ENCODE measurements at regions not wholly inside any gene's neighbourhood (a gene's known extent, or its start where the extent isn't known, plus 50 kb on each side); places are given as distances from the start of the nearest gene placed in this dataset.

- in situ Hi-C loops (cut with HindIII; ENCODE audit: low pct_unique_long_range_greater_than_20kb, low sequenced_read_pairs) (no loop called here), intact Hi-C loops (cut with micrococcal nuclease; ENCODE audit: unreplicated experiment) (no loop called here)
- Histone ChIP-seq H3K9me3 (ENCODE audit: control insufficient read depth, insufficient read depth, low read depth, low read length) (no peaks in the 10 kb centered on the region), H3K27ac (ENCODE audit: low read length) (no peak overlapping the region), H3K4me3 (ENCODE audit: low read depth in 2 of 2, low read length in 2 of 2) (no peak overlapping the region), H3K36me3 (ENCODE audit: control insufficient read depth, insufficient read depth, low read length) (no peaks in the 10 kb centered on the region), H3K4me1 (ENCODE audit: control insufficient read depth, insufficient read depth, low read length) (no peaks in the 10 kb centered on the region), H3K27me3 (ENCODE audit: control insufficient read depth, insufficient read depth, low read length) (no peaks in the 10 kb centered on the region)
- ChIA-PET POLR2A (no interaction called here), CTCF (no interaction called here)
- ATAC-seq (no peak), DNase-seq (ENCODE audit: low read depth, low spot score) (no peak)
- BruUV-seq (replicated peaks): no TSS peak
- no peak for TF ChIP-seq POLR2AphosphoS5 (IDR thresholded peaks at IDR 0.05; ENCODE audit: low read depth, low read length)
- no peak for TF ChIP-seq REST (IDR thresholded peaks at IDR 0.05; ENCODE audit: insufficient read depth in 1 of 2, low read depth in 2 of 2, low read length in 1 of 2)
- no peak for TF ChIP-seq CTCF (IDR thresholded peaks at IDR 0.05)
- no peak for TF ChIP-seq TCF7L2 (IDR thresholded peaks at IDR 0.05; ENCODE audit: low read depth, low read length)
- TF ChIP-seq SIN3A (IDR thresholded peaks at IDR 0.05; ENCODE audit: borderline replicate concordance, insufficient read depth, low read depth, low read length): no peak
Measured at GRCh38 chr11:37533087-37533486, 935.1 kb upstream of the RAG2 start.

- no peaks in the 10 kb centered on the region for H3K36me3 ChIP-seq (ENCODE audit: control insufficient read depth, insufficient read depth, low read length)
- intact Hi-C loops (cut with micrococcal nuclease; ENCODE audit: unreplicated experiment) (no loop called here), in situ Hi-C loops (cut with HindIII; ENCODE audit: low pct_unique_long_range_greater_than_20kb, low sequenced_read_pairs) (no loop called here)
- ATAC-seq (no peak), DNase-seq (ENCODE audit: low read depth, low spot score) (no peak)
- no peaks in the 10 kb centered on the region for H3K27me3 ChIP-seq (ENCODE audit: control insufficient read depth, insufficient read depth, low read length)
- ChIA-PET POLR2A (no interaction called here), CTCF (interaction anchor here (0.6 kb wide), 1 partner anchor 1360 kb away, joined by 3 read pairs; no protein-coding TSS in a partner anchor)
- H3K9me3 ChIP-seq (ENCODE audit: control insufficient read depth, insufficient read depth, low read depth, low read length): no peaks in the 10 kb centered on the region
- no peak overlapping the region for H3K4me3 ChIP-seq (ENCODE audit: low read depth in 2 of 2, low read length in 2 of 2)
- H3K4me1 ChIP-seq (ENCODE audit: control insufficient read depth, insufficient read depth, low read length): no peaks in the 10 kb centered on the region
- no TSS peak for BruUV-seq (replicated peaks)
- no peak for TF ChIP-seq CTCF (IDR thresholded peaks at IDR 0.05)
- TF ChIP-seq POLR2AphosphoS5 (IDR thresholded peaks at IDR 0.05; ENCODE audit: low read depth, low read length): no peak
- TF ChIP-seq REST (IDR thresholded peaks at IDR 0.05; ENCODE audit: insufficient read depth in 1 of 2, low read depth in 2 of 2, low read length in 1 of 2): no peak
- TF ChIP-seq TCF7L2 (IDR thresholded peaks at IDR 0.05; ENCODE audit: low read depth, low read length): no peak
- TF ChIP-seq SIN3A (IDR thresholded peaks at IDR 0.05; ENCODE audit: borderline replicate concordance, insufficient read depth, low read depth, low read length): no peak
- no peak overlapping the region for H3K27ac ChIP-seq (ENCODE audit: low read length)
Measured at GRCh38 chr11:37532271-37532670, 934.2 kb upstream of the RAG2 start.

Data from Panc1 (cell line).